Tibial nerve (tissue), 4 donors: ENCODE measurements at regions not wholly inside any gene's neighbourhood (a gene's known extent, or its start where the extent isn't known, plus 50 kb on each side); places are given as distances from the start of the nearest gene placed in this dataset.

Source experiments
- CTCF ChIP-seq, 5 experiments: fragments of 200-600 bp in 3 of 5; fragments of 450-650 bp in 2 of 5; sonication (generic) in 3 of 5; IDR thresholded peaks; one replicate each; pipeline ENCODE4 v1.5.1; 2016 to 2019; ENCODE audit warnings: antibody characterized with exemption in 5 of 5, mild to moderate bottlenecking in 3 of 5, moderate library complexity in 2 of 5
- EP300 ChIP-seq, 2 donors: sonication (generic); formaldehyde crosslinking; IDR thresholded peaks; one replicate each; pipeline ENCODE4 v1.6.1; 2017; ENCODE audit warnings: antibody characterized with exemption in 2 of 2, mild to moderate bottlenecking in 1 of 2
- POLR2A ChIP-seq, 2 donors: fragments of 450-650 bp; IDR thresholded peaks; one replicate each; pipeline ENCODE4 v1.6.1; 2017; ENCODE audit warnings: antibody characterized with exemption in 2 of 2, mild to moderate bottlenecking in 2 of 2, moderate library complexity in 2 of 2

- TF ChIP-seq CTCF (IDR thresholded peaks at IDR 0.05): no peak
- TF ChIP-seq POLR2A (IDR thresholded peaks at IDR 0.05): no peak
- no peak for TF ChIP-seq EP300 (IDR thresholded peaks at IDR 0.05)
These were observed 258.9 kb downstream of the CYRIA start for GRCh38 chr2:16406496-16407289.
